ENCODE measurements at regions not wholly inside any gene's neighbourhood (a gene's known extent, or its start where the extent isn't known, plus 50 kb on each side); places are given as distances from the start of the nearest gene placed in this dataset.

DNA sequence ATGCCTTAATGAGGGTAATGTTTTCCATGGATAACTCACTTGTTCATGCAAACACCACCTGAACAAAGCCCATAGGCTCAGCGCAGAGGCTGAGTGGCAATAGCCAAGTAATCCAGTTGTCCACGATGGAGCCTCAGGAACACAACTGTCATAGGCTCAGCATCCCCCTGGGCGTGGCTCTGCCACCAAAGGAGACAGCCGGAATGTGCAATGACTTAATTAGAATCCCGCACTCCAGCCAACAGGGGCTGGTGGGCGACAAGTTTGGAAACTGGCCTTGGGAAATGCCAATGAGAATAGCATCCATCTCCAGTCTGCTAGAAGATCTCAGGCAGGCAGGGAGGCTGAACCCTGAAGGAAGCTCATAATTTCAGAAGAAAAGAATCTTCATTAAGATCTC lies 411.7 kb upstream of the NRP1 start:
- no peak for TF ChIP-seq EGR1 (IDR thresholded peaks at IDR 0.05; ENCODE audit: borderline replicate concordance, low read depth, low read length)
- TF ChIP-seq RFX5 (IDR thresholded peaks at IDR 0.05; ENCODE audit: borderline replicate concordance, low read depth, low read length): no peak
- no peak for TF ChIP-seq SP4 (IDR thresholded peaks at IDR 0.05; ENCODE audit: low read length)
- no peak for TF ChIP-seq NANOG (IDR thresholded peaks at IDR 0.05; ENCODE audit: insufficient read depth, low read depth, low read length, poor library complexity, severe bottlenecking)
- no peak for TF ChIP-seq CHD2 (IDR thresholded peaks at IDR 0.05; ENCODE audit: low read length)
- no peak for TF ChIP-seq RNF2 (IDR thresholded peaks at IDR 0.05; ENCODE audit: borderline replicate concordance, low read depth, low read length, missing control alignments, poor library complexity, severe bottlenecking)
- TF ChIP-seq RAD21 (IDR thresholded peaks at IDR 0.05 in 1 of 2, conservative IDR thresholded peaks at IDR 0.05 in 1 of 2; ENCODE audit: low read depth in 2 of 2, low read length in 2 of 2): no peak
- no peak for TF ChIP-seq CHD1 (IDR thresholded peaks at IDR 0.05; ENCODE audit: low read depth, low read length)
- no peak for TF ChIP-seq RXRA (IDR thresholded peaks at IDR 0.05; ENCODE audit: insufficient read depth, low read depth, low read length)
- H3K79me1 ChIP-seq (ENCODE audit: low read depth, low read length): no peaks in the 10 kb centered on the region
- H3K4me1 ChIP-seq (replicated peaks in 1 of 4; ENCODE audit: control insufficient read depth in 3 of 4, insufficient read depth in 4 of 4, low read length in 3 of 4): no peaks in the 10 kb centered on the region
- no peak overlapping the region for H2BK120ac ChIP-seq (replicated peaks; ENCODE audit: low read depth, low read length)
- H2BK20ac ChIP-seq (ENCODE audit: low read length): no peak overlapping the region
- ChIA-PET CTCF (ENCODE audit: partially characterized antibody) (no interaction called here), POLR2A (ENCODE audit: partially characterized antibody) (no interaction called here)
- 87% methylated on average over 6 of the region's 6 CpGs; no CpG with 5 or more reads in 1 of the 2 experiments for WGBS, 2 experiments (ENCODE audit: extremely low coverage in 1 of 2, insufficient coverage in 1 of 2, insufficient read length in 1 of 2, insufficient replicate concordance in 2 of 2, low coverage in 1 of 2, low lambda C conversion rate in 2 of 2, missing lambda C conversion rate in 1 of 2)
- H3K36me3 ChIP-seq (ENCODE audit: control insufficient read depth in 2 of 4, insufficient read depth in 4 of 4, low read length in 3 of 4): no peaks in the 10 kb centered on the region
- H3K27me3 ChIP-seq (replicated peaks in 1 of 4; ENCODE audit: control insufficient read depth in 3 of 4, extremely low read depth in 1 of 4, insufficient read depth in 3 of 4, low read length in 3 of 4): no peaks in the 10 kb centered on the region
- H4K20me1 ChIP-seq (replicated peaks in 1 of 2; ENCODE audit: control insufficient read depth in 1 of 2, insufficient read depth in 2 of 2, low read length in 2 of 2): no peaks in the 10 kb centered on the region
- no peak overlapping the region for H3K23ac ChIP-seq (ENCODE audit: insufficient read length)
- H3K4me3 ChIP-seq (ENCODE audit: extremely low read depth in 1 of 4, insufficient read depth in 2 of 4, low read depth in 3 of 4, low read length in 4 of 4): no peak overlapping the region
- no peaks in the 10 kb centered on the region for H3K9me3 ChIP-seq (ENCODE audit: insufficient read depth in 2 of 2, low read depth in 1 of 2, low read length in 1 of 2)
- H3K4ac ChIP-seq (replicated peaks; ENCODE audit: insufficient read length, low read depth, low read length): no peak overlapping the region
- H3K4me2 ChIP-seq (ENCODE audit: insufficient read depth in 1 of 2, low read depth in 2 of 2, low read length in 2 of 2): no peak overlapping the region
- H2BK15ac ChIP-seq (ENCODE audit: low read length): no peak overlapping the region
- no peak overlapping the region for H4K91ac ChIP-seq (replicated peaks; ENCODE audit: insufficient read length, low read length)
- H2AFZ ChIP-seq (ENCODE audit: low read length): no peak overlapping the region
- H3K18ac ChIP-seq (ENCODE audit: extremely low read depth, low read length): no peak overlapping the region
- H4K5ac ChIP-seq (ENCODE audit: insufficient read length, low read depth, low read length): no peak overlapping the region
- no peak overlapping the region for H2BK12ac ChIP-seq (ENCODE audit: low read depth, low read length)
- H3K79me2 ChIP-seq (ENCODE audit: control insufficient read depth in 1 of 2, insufficient read depth in 2 of 2, low read length in 2 of 2): no peaks in the 10 kb centered on the region
- no peak overlapping the region for H3K56ac ChIP-seq (replicated peaks; ENCODE audit: insufficient read length, low read depth, low read length)
- H3K27ac ChIP-seq (ENCODE audit: low read depth, low read length): no peak overlapping the region
- FAIRE-seq (no peak), DNase-seq (ENCODE audit: low read depth in 1 of 2, low spot score in 2 of 2) (no peak)
- H4K8ac ChIP-seq (ENCODE audit: extremely low read depth, insufficient read depth, low read length): no peak overlapping the region
- no peaks in the 10 kb centered on the region for H3K23me2 ChIP-seq (ENCODE audit: low read depth, low read length)
- H3K14ac ChIP-seq (ENCODE audit: insufficient read length): no peak overlapping the region
- H3K9ac ChIP-seq (replicated peaks in 1 of 4; ENCODE audit: extremely low read depth in 1 of 4, low read depth in 3 of 4, low read length in 3 of 4): no peak overlapping the region
- no peak overlapping the region for H2BK5ac ChIP-seq (ENCODE audit: low read depth, low read length)
- no peak overlapping the region for H2AK5ac ChIP-seq (ENCODE audit: low read depth, low read length)

Measured in H1 (cell line).